ENCODE measurements at regions not wholly inside any gene's neighbourhood (a gene's known extent, or its start where the extent isn't known, plus 50 kb on each side); places are given as distances from the start of the nearest gene placed in this dataset.

DNA sequence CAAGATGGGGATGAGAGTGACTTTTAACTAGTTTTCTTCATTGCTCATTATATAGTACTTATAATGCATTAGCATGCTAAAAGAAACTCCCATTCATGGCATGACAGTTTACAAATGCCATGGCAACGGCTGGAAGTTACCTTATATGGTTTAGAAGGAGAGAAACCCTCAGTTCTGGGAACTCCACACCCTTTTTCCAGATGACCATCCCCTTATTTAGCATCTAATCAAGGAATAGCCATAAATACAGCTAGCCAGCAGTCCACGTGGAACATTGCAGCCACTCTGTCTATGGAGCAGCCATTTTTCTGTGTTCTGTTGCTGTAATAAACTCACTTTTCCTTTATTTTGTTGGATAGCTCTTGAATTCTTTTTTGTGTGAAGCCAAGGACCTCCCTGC lies 1137.8 kb downstream of the CDH18 start:
- TF ChIP-seq, protein P1, sequence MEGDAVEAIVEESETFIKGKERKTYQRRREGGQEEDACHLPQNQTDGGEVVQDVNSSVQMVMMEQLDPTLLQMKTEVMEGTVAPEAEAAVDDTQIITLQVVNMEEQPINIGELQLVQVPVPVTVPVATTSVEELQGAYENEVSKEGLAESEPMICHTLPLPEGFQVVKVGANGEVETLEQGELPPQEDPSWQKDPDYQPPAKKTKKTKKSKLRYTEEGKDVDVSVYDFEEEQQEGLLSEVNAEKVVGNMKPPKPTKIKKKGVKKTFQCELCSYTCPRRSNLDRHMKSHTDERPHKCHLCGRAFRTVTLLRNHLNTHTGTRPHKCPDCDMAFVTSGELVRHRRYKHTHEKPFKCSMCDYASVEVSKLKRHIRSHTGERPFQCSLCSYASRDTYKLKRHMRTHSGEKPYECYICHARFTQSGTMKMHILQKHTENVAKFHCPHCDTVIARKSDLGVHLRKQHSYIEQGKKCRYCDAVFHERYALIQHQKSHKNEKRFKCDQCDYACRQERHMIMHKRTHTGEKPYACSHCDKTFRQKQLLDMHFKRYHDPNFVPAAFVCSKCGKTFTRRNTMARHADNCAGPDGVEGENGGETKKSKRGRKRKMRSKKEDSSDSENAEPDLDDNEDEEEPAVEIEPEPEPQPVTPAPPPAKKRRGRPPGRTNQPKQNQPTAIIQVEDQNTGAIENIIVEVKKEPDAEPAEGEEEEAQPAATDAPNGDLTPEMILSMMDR (IDR thresholded peaks at IDR 0.05; ENCODE audit: insufficient read depth, low read length), result no peak
- TF ChIP-seq, protein P2, sequence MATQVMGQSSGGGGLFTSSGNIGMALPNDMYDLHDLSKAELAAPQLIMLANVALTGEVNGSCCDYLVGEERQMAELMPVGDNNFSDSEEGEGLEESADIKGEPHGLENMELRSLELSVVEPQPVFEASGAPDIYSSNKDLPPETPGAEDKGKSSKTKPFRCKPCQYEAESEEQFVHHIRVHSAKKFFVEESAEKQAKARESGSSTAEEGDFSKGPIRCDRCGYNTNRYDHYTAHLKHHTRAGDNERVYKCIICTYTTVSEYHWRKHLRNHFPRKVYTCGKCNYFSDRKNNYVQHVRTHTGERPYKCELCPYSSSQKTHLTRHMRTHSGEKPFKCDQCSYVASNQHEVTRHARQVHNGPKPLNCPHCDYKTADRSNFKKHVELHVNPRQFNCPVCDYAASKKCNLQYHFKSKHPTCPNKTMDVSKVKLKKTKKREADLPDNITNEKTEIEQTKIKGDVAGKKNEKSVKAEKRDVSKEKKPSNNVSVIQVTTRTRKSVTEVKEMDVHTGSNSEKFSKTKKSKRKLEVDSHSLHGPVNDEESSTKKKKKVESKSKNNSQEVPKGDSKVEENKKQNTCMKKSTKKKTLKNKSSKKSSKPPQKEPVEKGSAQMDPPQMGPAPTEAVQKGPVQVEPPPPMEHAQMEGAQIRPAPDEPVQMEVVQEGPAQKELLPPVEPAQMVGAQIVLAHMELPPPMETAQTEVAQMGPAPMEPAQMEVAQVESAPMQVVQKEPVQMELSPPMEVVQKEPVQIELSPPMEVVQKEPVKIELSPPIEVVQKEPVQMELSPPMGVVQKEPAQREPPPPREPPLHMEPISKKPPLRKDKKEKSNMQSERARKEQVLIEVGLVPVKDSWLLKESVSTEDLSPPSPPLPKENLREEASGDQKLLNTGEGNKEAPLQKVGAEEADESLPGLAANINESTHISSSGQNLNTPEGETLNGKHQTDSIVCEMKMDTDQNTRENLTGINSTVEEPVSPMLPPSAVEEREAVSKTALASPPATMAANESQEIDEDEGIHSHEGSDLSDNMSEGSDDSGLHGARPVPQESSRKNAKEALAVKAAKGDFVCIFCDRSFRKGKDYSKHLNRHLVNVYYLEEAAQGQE (IDR thresholded peaks at IDR 0.05; ENCODE audit: insufficient replicate concordance, low read depth), result no peak
- TF ChIP-seq POLR2AphosphoS5 (IDR thresholded peaks at IDR 0.05; ENCODE audit: low read depth), result no peak
- no peak for TF ChIP-seq GABPA (IDR thresholded peaks at IDR 0.05; ENCODE audit: low read depth)
- no peak for TF ChIP-seq SPI1 (IDR thresholded peaks at IDR 0.05; ENCODE audit: borderline replicate concordance, low read depth)

Measured in HL-60 (cell line).